ENCODE measurements at regions not wholly inside any gene's neighbourhood (a gene's known extent, or its start where the extent isn't known, plus 50 kb on each side); places are given as distances from the start of the nearest gene placed in this dataset.

- peak; percentile 41 for TF ChIP-seq CTCF (IDR thresholded peaks at IDR 0.05; ENCODE audit: low read depth, low read length, missing control alignments)
- no peak overlapping the region for H3K4me3 ChIP-seq (ENCODE audit: low read depth, low read length)
- no peak for DNase-seq (ENCODE audit: low read depth)
These were observed 88.0 kb upstream of the AK4 start for GRCh38 chr1:65059930-65060538.

- TF ChIP-seq CTCF (IDR thresholded peaks at IDR 0.05; ENCODE audit: low read depth, low read length, missing control alignments) = no peak
- no peak for DNase-seq (ENCODE audit: low read depth)
- no peak overlapping the region for H3K4me3 ChIP-seq (ENCODE audit: low read depth, low read length)
These were observed 85.7 kb upstream of the AK4 start for GRCh38 chr1:65062339-65062738.

GRCh38 chr1:65063025-65063424 lies 85.0 kb upstream of the AK4 start:
- TF ChIP-seq CTCF (IDR thresholded peaks at IDR 0.05; ENCODE audit: low read depth, low read length, missing control alignments) = peak; percentile 31
- H3K4me3 ChIP-seq (ENCODE audit: low read depth, low read length) = no peak overlapping the region
- no peak for DNase-seq (ENCODE audit: low read depth)

GRCh38 chr1:65064981-65065380 lies 83.0 kb upstream of the AK4 start:
- no peak overlapping the region for H3K4me3 ChIP-seq (ENCODE audit: low read depth, low read length)
- no peak for TF ChIP-seq CTCF (IDR thresholded peaks at IDR 0.05; ENCODE audit: low read depth, low read length, missing control alignments)
- no peak for DNase-seq (ENCODE audit: low read depth)

- DNase-seq (ENCODE audit: low read depth) = no peak
- H3K4me3 ChIP-seq (ENCODE audit: low read depth, low read length) = no peak overlapping the region; the same call in 1 of the 2 replicates
- no peak for TF ChIP-seq CTCF (IDR thresholded peaks at IDR 0.05; ENCODE audit: low read depth, low read length, missing control alignments)
These were observed 82.2 kb upstream of the AK4 start for GRCh38 chr1:65065524-65066418.

GRCh38 chr1:65066419-65066765 lies 81.6 kb upstream of the AK4 start:
- H3K4me3 ChIP-seq (ENCODE audit: low read depth, low read length) = peak overlapping the region; percentile 87
- no peak for TF ChIP-seq CTCF (IDR thresholded peaks at IDR 0.05; ENCODE audit: low read depth, low read length, missing control alignments)
- DNase-seq (ENCODE audit: low read depth) = no peak

Data from GM12864 (cell line).